Smooth muscle cell (in vitro differentiated cells): ENCODE measurements at regions not wholly inside any gene's neighbourhood (a gene's known extent, or its start where the extent isn't known, plus 50 kb on each side); places are given as distances from the start of the nearest gene placed in this dataset.

ENCODE experiments used
- DNase-seq: peaks from one replicate; lab custom pipeline; 2025; ENCODE audit not compliant: unreplicated experiment; lab: John Stamatoyannopoulos, UW
- H2AFZ ChIP-seq: fragments of 200-600 bp; sonication (generic); 2 replicates; pipeline ENCODE4 v1.6.0; 2016; ENCODE audit warnings: antibody characterized with exemption, low read depth, mild to moderate bottlenecking
- H3F3A ChIP-seq: fragments of 200-600 bp; sonication (generic); 2 replicates; pipeline ENCODE4 v1.6.0; 2017; ENCODE audit warnings: antibody characterized with exemption, low read depth
- H3K27ac ChIP-seq: fragments of 200-600 bp; sonication (generic); 2 replicates; pipeline ENCODE4 v1.5.1; 2016; ENCODE audit warnings: low read depth, mild to moderate bottlenecking
- H3K27me3 ChIP-seq: fragments of 200-600 bp; sonication (generic); 2 replicates; pipeline ENCODE4 v1.6.1; 2016; ENCODE audit warnings: low read depth, mild to moderate bottlenecking
- H3K36me3 ChIP-seq: fragments of 200-600 bp; sonication (generic); 2 replicates; pipeline ENCODE4 v1.5.1; 2016; ENCODE audit warnings: low read depth
- H3K4me1 ChIP-seq: fragments of 200-600 bp; sonication (generic); 2 replicates; pipeline ENCODE4 v1.5.1; 2016; ENCODE audit warnings: low read depth
- H3K4me2 ChIP-seq: fragments of 200-600 bp; sonication (generic); 2 replicates; pipeline ENCODE4 v1.6.0; 2016; ENCODE audit warnings: mild to moderate bottlenecking
- H3K4me3 ChIP-seq: fragments of 200-600 bp; sonication (generic); 2 replicates; pipeline ENCODE4 v1.5.1; 2016; ENCODE audit warnings: mild to moderate bottlenecking
- H3K79me2 ChIP-seq: fragments of 200-600 bp; sonication (generic); 2 replicates; pipeline ENCODE4 v1.6.0; 2016; ENCODE audit warnings: low read depth, mild to moderate bottlenecking
- H3K9ac ChIP-seq: fragments of 200-600 bp; sonication (generic); 2 replicates; pipeline ENCODE4 v1.6.0; 2016; ENCODE audit warnings: low read depth
- H3K9me3 ChIP-seq: fragments of 200-600 bp; sonication (generic); replicated peaks from 2 replicates; pipeline ENCODE4 v1.5.1; 2016; ENCODE audit warnings: low read depth
- H4K20me1 ChIP-seq: fragments of 200-600 bp; sonication (generic); 2 replicates; pipeline ENCODE4 v1.6.0; 2016; ENCODE audit warnings: low read depth
- WGBS: methylation state at CpG from one replicate; pipeline ENCODE4 v1.1.7; 2016; ENCODE audit warnings: low lambda C conversion rate; 5-methylcytosine and 5-hydroxymethylcytosine counted together
- TF ChIP-seq, protein P1 (sequence below): fragments of 200-600 bp; sonication (generic); IDR thresholded peaks from 2 replicates; pipeline ENCODE4 v1.5.1; 2017; ENCODE audit warnings: borderline replicate concordance, mild to moderate bottlenecking, antibody characterized with exemption; ENCODE audit not compliant: insufficient read depth, poor library complexity, severe bottlenecking

DNA sequence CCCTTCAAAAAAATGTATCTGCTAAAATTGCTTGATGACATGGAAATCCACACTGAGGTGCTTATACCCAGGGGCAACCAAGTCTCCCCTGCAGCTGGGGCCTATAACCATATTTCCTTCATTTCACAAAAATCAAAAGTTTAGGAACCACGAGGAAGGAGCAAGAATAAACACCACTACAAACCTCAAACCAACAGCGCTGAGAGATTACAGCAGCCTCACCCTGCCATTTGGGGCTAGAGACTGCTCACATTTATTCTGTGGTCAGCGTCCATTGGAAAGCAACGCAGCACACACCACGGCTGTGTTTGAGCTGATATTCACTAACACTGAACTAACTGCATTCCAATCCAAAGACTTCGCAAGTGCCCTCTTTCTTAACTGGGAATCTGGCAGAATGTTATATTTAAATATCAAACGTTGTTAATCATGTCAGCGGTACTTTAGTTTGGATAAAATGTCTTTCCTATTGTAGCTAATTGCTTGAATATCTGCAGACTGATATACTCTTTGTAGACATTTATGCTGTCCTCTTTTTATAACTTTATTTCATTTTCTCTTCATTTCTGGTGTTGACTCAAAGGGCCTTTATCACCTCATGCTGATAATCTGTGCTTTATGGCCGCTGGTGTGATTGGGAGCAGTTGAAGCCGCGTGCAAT is 94.6 kb downstream of the FOXA2 start:
- Histone ChIP-seq H3K79me2 (no peaks in the 10 kb centered on the region), H3K4me2 (no peak overlapping the region), H2AFZ (no peak overlapping the region), H3K9ac (no peak overlapping the region), H3K36me3 (no peaks in the 10 kb centered on the region), H3F3A (no peaks in the 10 kb centered on the region), H3K4me3 (no peak overlapping the region), H3K9me3 (no peaks in the 10 kb centered on the region), H4K20me1 (no peaks in the 10 kb centered on the region), H3K4me1 (no peaks in the 10 kb centered on the region), H3K27me3 (no peaks in the 10 kb centered on the region), H3K27ac (no peak overlapping the region)
- WGBS, result 77% methylated on average over 11 of the region's 11 CpGs
- no peak for DNase-seq
- TF ChIP-seq, protein P1, sequence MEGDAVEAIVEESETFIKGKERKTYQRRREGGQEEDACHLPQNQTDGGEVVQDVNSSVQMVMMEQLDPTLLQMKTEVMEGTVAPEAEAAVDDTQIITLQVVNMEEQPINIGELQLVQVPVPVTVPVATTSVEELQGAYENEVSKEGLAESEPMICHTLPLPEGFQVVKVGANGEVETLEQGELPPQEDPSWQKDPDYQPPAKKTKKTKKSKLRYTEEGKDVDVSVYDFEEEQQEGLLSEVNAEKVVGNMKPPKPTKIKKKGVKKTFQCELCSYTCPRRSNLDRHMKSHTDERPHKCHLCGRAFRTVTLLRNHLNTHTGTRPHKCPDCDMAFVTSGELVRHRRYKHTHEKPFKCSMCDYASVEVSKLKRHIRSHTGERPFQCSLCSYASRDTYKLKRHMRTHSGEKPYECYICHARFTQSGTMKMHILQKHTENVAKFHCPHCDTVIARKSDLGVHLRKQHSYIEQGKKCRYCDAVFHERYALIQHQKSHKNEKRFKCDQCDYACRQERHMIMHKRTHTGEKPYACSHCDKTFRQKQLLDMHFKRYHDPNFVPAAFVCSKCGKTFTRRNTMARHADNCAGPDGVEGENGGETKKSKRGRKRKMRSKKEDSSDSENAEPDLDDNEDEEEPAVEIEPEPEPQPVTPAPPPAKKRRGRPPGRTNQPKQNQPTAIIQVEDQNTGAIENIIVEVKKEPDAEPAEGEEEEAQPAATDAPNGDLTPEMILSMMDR, result no peak

DNA sequence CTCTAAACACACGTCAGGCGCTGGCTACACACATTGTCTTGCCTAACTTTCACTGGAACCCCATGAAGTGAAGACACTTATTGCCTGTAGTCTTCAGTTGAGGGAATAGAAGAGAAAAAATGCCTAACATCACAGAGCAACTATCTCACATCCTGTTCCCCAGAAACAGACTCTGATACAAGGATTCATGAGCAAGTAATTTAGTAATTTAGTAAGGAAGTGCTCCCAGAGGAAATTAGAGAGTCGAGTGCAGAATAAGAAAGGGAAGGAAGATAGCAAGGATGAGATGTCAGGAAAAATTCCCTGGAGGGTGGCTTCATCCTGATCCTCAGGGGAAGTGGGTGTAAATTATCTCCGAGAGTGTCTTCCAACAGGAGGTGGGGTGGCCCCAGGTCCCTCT is 104.0 kb downstream of the FOXA2 start:
- no peak overlapping the region for H3K9ac ChIP-seq
- DNase-seq, result no peak
- no peaks in the 10 kb centered on the region for H3K36me3 ChIP-seq
- H3K79me2 ChIP-seq, result no peaks in the 10 kb centered on the region
- no peaks in the 10 kb centered on the region for H3F3A ChIP-seq
- H3K4me1 ChIP-seq, result no peaks in the 10 kb centered on the region
- H2AFZ ChIP-seq, result no peak overlapping the region
- no peak overlapping the region for H3K4me2 ChIP-seq
- H4K20me1 ChIP-seq, result no peaks in the 10 kb centered on the region
- TF ChIP-seq, protein P1, result no peak
- H3K9me3 ChIP-seq, result no peaks in the 10 kb centered on the region
- H3K27me3 ChIP-seq, result no peaks in the 10 kb centered on the region
- no peak overlapping the region for H3K27ac ChIP-seq
- no peak overlapping the region for H3K4me3 ChIP-seq
- 79% methylated on average over 4 of the region's 4 CpGs for WGBS

DNA sequence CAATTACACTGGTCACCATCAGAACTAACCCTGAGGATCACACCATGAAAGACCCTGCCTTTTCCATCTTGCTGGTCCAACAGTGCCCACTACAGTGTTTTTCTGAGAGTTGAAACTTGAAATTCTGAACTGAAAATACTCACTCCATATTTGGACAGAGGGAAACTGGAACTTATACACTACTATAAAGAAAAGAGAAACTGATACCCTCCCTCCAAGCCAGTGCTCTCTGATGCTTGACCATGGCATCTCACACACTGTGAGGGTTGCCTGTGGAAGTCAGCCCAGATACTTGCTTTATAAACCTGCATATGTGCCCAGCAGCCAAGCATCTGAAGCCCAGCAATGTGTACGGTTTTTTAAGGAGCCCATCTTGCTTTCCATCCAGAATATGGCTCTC is 108.7 kb downstream of the FOXA2 start:
- H3K27me3 ChIP-seq, result peaks cover 3% of the 10 kb centered on the region
- no peak overlapping the region for H3K4me3 ChIP-seq
- H3F3A ChIP-seq, result no peaks in the 10 kb centered on the region
- no peaks in the 10 kb centered on the region for H3K4me1 ChIP-seq
- TF ChIP-seq, protein P1, result no peak
- 76% methylated on average over 1 of the region's 1 CpG for WGBS
- H3K27ac ChIP-seq, result no peak overlapping the region
- no peaks in the 10 kb centered on the region for H4K20me1 ChIP-seq
- H3K9me3 ChIP-seq, result no peaks in the 10 kb centered on the region
- no peaks in the 10 kb centered on the region for H3K36me3 ChIP-seq
- no peak for DNase-seq
- no peak overlapping the region for H2AFZ ChIP-seq
- no peak overlapping the region for H3K9ac ChIP-seq
- H3K4me2 ChIP-seq, result no peak overlapping the region
- no peaks in the 10 kb centered on the region for H3K79me2 ChIP-seq

DNA sequence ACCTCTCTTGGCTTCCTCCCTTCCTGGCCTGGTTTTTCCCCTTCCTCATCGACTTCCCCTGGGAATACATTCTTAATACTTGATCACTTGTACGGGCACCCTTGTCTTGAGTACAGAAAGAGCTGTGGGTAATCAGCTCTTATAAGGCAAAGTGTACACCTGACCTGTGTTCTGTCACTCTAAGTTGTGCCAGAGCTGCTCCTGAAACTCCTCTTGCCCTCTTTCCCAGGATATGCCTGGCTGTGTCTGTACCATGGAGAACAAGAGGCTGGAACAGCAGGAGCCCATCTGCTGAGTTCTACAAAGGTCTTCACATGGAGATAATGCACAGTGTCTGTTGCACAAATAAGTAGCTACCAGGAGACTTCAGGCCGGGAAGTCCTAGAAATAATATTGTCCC is 110.1 kb downstream of the FOXA2 start:
- no peaks in the 10 kb centered on the region for H3K79me2 ChIP-seq
- no peak overlapping the region for H3K4me2 ChIP-seq
- H3K4me1 ChIP-seq, result no peaks in the 10 kb centered on the region
- H3K4me3 ChIP-seq, result no peak overlapping the region
- no peaks in the 10 kb centered on the region for H3F3A ChIP-seq
- no peaks in the 10 kb centered on the region for H3K36me3 ChIP-seq
- H3K9me3 ChIP-seq, result no peaks in the 10 kb centered on the region
- no peak overlapping the region for H2AFZ ChIP-seq
- no peak for DNase-seq
- 85% methylated on average over 3 of the region's 3 CpGs for WGBS
- no peak overlapping the region for H3K27ac ChIP-seq
- no peaks in the 10 kb centered on the region for H4K20me1 ChIP-seq
- H3K27me3 ChIP-seq, result peaks cover 3% of the 10 kb centered on the region
- TF ChIP-seq, protein P1, result no peak
- H3K9ac ChIP-seq, result no peak overlapping the region
